Fibroblast of lung (primary cell): ENCODE measurements at regions not wholly inside any gene's neighbourhood (a gene's known extent, or its start where the extent isn't known, plus 50 kb on each side); places are given as distances from the start of the nearest gene placed in this dataset.

ENCODE experiments used
- DNase-seq, 2 donors: peaks; one replicate each; pipeline versions ENCODE4 v3.0.0 to v3.0.0-alpha.2; 2010; ENCODE audit warnings: low read depth in 2 of 2
- H2AFZ ChIP-seq: 2 replicates; pipeline ENCODE4 v1.5.1; 2012; ENCODE audit warnings: low read length, control low read depth, inconsistent platforms
- H3K27ac ChIP-seq: 2 replicates; pipeline ENCODE4 v1.5.1; 2011; ENCODE audit warnings: low read length, control low read depth; ENCODE audit not compliant: insufficient read depth
- H3K27me3 ChIP-seq: 2 replicates; pipeline ENCODE4 v1.5.1; 2011; ENCODE audit warnings: mild to moderate bottlenecking, low read length; ENCODE audit not compliant: control insufficient read depth, insufficient read depth
- H3K36me3 ChIP-seq: 2 replicates; pipeline ENCODE4 v1.5.1; 2011; ENCODE audit warnings: low read length; ENCODE audit not compliant: control insufficient read depth, insufficient read depth
- H3K4me1 ChIP-seq: 2 replicates; pipeline ENCODE4 v1.5.1; 2011; ENCODE audit warnings: low read length; ENCODE audit not compliant: control insufficient read depth, insufficient read depth; ENCODE audit errors: extremely low read depth
- H3K4me2 ChIP-seq: 2 replicates; pipeline ENCODE4 v1.5.1; 2011; ENCODE audit warnings: low read length, control low read depth; ENCODE audit not compliant: insufficient read depth; ENCODE audit errors: extremely low read depth
- H3K4me3 ChIP-seq, 4 experiments: fragments of 200-600 bp in 1 of 4; sonication (generic) in 1 of 4; replicated peaks in 1 of 4; 2 replicates each; pipeline ENCODE4 v1.5.1; 2011 to 2016; ENCODE audit warnings: low read length in 4 of 4, low read depth in 3 of 4, mild to moderate bottlenecking in 3 of 4, control low read depth in 2 of 4, inconsistent platforms in 1 of 4, mixed read lengths in 1 of 4; ENCODE audit not compliant: insufficient read depth in 1 of 4; ENCODE audit errors: control extremely low read depth in 1 of 4
- H3K79me2 ChIP-seq: 2 replicates; pipeline ENCODE4 v1.5.1; 2012; ENCODE audit warnings: mild to moderate bottlenecking, low read length, inconsistent platforms; ENCODE audit not compliant: control insufficient read depth, insufficient read depth
- H3K9ac ChIP-seq: 2 replicates; pipeline ENCODE4 v1.5.1; 2011; ENCODE audit warnings: mild to moderate bottlenecking, low read length, control low read depth; ENCODE audit not compliant: insufficient read depth
- H3K9me3 ChIP-seq: 2 replicates; pipeline ENCODE4 v1.5.1; 2012; ENCODE audit warnings: low read depth, low read length; ENCODE audit not compliant: control insufficient read depth, insufficient read depth
- H4K20me1 ChIP-seq: 2 replicates; pipeline ENCODE4 v1.5.1; 2011; ENCODE audit warnings: low read length; ENCODE audit not compliant: control insufficient read depth, insufficient read depth; ENCODE audit errors: extremely low read depth
- EZH2 ChIP-seq: IDR thresholded peaks from 2 replicates; pipeline ENCODE4 v1.5.1; 2012; ENCODE audit warnings: low read length, control low read depth, mild to moderate bottlenecking; ENCODE audit errors: missing control alignments
- TF ChIP-seq, protein P1 (sequence below), 2 donors: IDR thresholded peaks in 1 of 2; conservative IDR thresholded peaks in 1 of 2; 1 replicate in 1 of 2; 2 replicates in 1 of 2; pipeline ENCODE4 v1.5.1; 2011 to 2012; ENCODE audit warnings: low read length in 2 of 2, control low read depth in 1 of 2, inconsistent platforms in 1 of 2, low read depth in 1 of 2, mild to moderate bottlenecking in 1 of 2

- Histone ChIP-seq H3K27ac (no peak overlapping the region), H3K27me3 (no peaks in the 10 kb centered on the region), H3K4me3 (no peak overlapping the region), H4K20me1 (no peaks in the 10 kb centered on the region), H3K4me1 (no peaks in the 10 kb centered on the region), H3K4me2 (no peak overlapping the region), H3K79me2 (no peaks in the 10 kb centered on the region), H2AFZ (no peak overlapping the region), H3K36me3 (no peaks in the 10 kb centered on the region), H3K9me3 (no peaks in the 10 kb centered on the region), H3K9ac (no peak overlapping the region)
- TF ChIP-seq, protein P1, sequence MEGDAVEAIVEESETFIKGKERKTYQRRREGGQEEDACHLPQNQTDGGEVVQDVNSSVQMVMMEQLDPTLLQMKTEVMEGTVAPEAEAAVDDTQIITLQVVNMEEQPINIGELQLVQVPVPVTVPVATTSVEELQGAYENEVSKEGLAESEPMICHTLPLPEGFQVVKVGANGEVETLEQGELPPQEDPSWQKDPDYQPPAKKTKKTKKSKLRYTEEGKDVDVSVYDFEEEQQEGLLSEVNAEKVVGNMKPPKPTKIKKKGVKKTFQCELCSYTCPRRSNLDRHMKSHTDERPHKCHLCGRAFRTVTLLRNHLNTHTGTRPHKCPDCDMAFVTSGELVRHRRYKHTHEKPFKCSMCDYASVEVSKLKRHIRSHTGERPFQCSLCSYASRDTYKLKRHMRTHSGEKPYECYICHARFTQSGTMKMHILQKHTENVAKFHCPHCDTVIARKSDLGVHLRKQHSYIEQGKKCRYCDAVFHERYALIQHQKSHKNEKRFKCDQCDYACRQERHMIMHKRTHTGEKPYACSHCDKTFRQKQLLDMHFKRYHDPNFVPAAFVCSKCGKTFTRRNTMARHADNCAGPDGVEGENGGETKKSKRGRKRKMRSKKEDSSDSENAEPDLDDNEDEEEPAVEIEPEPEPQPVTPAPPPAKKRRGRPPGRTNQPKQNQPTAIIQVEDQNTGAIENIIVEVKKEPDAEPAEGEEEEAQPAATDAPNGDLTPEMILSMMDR (conservative IDR thresholded peaks at IDR 0.05 in 1 of 2, IDR thresholded peaks at IDR 0.05 in 1 of 2; ENCODE audit: low read depth in 1 of 2, low read length in 2 of 2): no peak
- no peak for TF ChIP-seq EZH2
- DNase-seq: no peak
Observed at GRCh38 chr11:119980431-119980830, 157.5 kb downstream of the TRIM29 start.

DNA sequence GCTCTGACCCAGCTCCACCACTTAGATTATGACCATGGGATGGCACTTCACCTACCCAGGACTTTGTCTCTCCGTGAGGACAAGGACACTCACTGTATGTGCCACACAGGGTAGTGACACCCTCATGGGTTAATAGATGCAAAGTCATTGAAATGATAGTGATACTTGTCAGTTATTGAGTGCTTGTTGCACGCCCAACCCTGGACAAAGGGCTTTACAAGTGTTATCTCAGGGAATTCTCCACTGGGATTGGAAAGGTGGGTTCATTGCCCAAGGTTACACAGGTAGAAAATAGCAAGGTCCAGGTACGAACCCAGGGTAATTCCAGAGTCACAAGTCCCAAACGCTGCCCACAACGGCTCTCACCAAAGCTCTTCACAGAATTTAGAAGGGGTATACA is 158.2 kb downstream of the TRIM29 start:
- H3K27ac ChIP-seq: no peak overlapping the region
- no peak overlapping the region for H2AFZ ChIP-seq
- no peaks in the 10 kb centered on the region for H3K9me3 ChIP-seq
- H3K36me3 ChIP-seq: no peaks in the 10 kb centered on the region
- no peaks in the 10 kb centered on the region for H3K79me2 ChIP-seq
- no peak for DNase-seq
- no peak overlapping the region for H3K4me2 ChIP-seq
- H3K4me1 ChIP-seq: no peaks in the 10 kb centered on the region
- H4K20me1 ChIP-seq: no peaks in the 10 kb centered on the region
- no peak overlapping the region for H3K9ac ChIP-seq
- TF ChIP-seq, protein P1 (conservative IDR thresholded peaks at IDR 0.05 in 1 of 2, IDR thresholded peaks at IDR 0.05 in 1 of 2; ENCODE audit: low read depth in 1 of 2, low read length in 2 of 2): no peak
- no peak for TF ChIP-seq EZH2
- H3K27me3 ChIP-seq: no peaks in the 10 kb centered on the region
- no peak overlapping the region for H3K4me3 ChIP-seq

- no peak for DNase-seq
- Histone ChIP-seq H4K20me1 (no peaks in the 10 kb centered on the region), H3K9ac (no peak overlapping the region), H2AFZ (no peak overlapping the region), H3K79me2 (no peaks in the 10 kb centered on the region), H3K4me3 (no peak overlapping the region), H3K27ac (no peak overlapping the region), H3K4me2 (no peak overlapping the region), H3K9me3 (no peaks in the 10 kb centered on the region), H3K4me1 (no peaks in the 10 kb centered on the region), H3K36me3 (no peaks in the 10 kb centered on the region), H3K27me3 (no peaks in the 10 kb centered on the region)
- TF ChIP-seq EZH2: no peak
- TF ChIP-seq, protein P1 (conservative IDR thresholded peaks at IDR 0.05 in 1 of 2, IDR thresholded peaks at IDR 0.05 in 1 of 2; ENCODE audit: low read depth in 1 of 2, low read length in 2 of 2): no peak
Observed at GRCh38 chr11:119978696-119979095, 159.2 kb downstream of the TRIM29 start.
